ENCODE measurements at regions not wholly inside any gene's neighbourhood (a gene's known extent, or its start where the extent isn't known, plus 50 kb on each side); places are given as distances from the start of the nearest gene placed in this dataset.

DNA sequence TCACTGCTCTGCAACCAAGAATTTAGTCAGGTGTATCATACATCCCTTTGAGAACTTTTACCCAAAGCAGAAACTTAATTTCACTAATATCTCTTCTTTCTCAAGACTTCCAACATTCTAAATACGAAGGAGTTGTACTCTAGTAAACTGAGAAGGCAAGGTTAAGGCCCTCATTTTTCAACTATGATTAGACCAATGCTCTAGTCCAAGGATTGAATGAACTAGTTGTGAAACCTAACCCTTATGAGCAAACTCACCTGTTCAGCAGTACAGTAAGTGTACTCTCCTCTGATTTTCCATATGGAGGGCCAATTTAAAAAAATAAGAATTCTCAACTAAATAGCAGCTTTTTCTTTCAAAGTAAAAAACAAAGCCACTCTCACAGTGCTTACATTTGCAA is 180.0 kb upstream of the C11orf58 start:
- H3K79me2 ChIP-seq (ENCODE audit: insufficient read depth, low read length), result no peaks in the 10 kb centered on the region
- no peak for TF ChIP-seq GATAD1 (CRISPR knock-in tag; IDR thresholded peaks at IDR 0.05)
- no peak for TF ChIP-seq TGIF2 (CRISPR knock-in tag; IDR thresholded peaks at IDR 0.05)
- TF ChIP-seq HOXD1 (CRISPR knock-in tag; IDR thresholded peaks at IDR 0.05), result no peak
- no peak for TF ChIP-seq MAF1 (CRISPR knock-in tag; IDR thresholded peaks at IDR 0.05; ENCODE audit: borderline replicate concordance)
- TF ChIP-seq THAP9 (CRISPR knock-in tag; IDR thresholded peaks at IDR 0.05; ENCODE audit: borderline replicate concordance), result no peak
- TF ChIP-seq ZNF331 (CRISPR knock-in tag; IDR thresholded peaks at IDR 0.05), result no peak
- no peak for TF ChIP-seq PCBP2 (optimal IDR thresholded peaks at IDR 0.05; ENCODE audit: low read depth, low read length, poor library complexity, severe bottlenecking)
- no peak for TF ChIP-seq PHF8 (CRISPR knock-in tag; IDR thresholded peaks at IDR 0.05)
- TF ChIP-seq HOXA5 (CRISPR knock-in tag; IDR thresholded peaks at IDR 0.05), result no peak
- no peak for TF ChIP-seq ETV5 (CRISPR knock-in tag; IDR thresholded peaks at IDR 0.05; ENCODE audit: borderline replicate concordance)
- TF ChIP-seq ZNF703 (CRISPR knock-in tag; IDR thresholded peaks at IDR 0.05; ENCODE audit: borderline replicate concordance), result no peak
- no peak for TF ChIP-seq CBX1 (IDR thresholded peaks at IDR 0.05; ENCODE audit: low read depth)
- ATAC-seq, result no peak
- FAIRE-seq, result no peak
- ChIA-PET POLR2A (no interaction called here), CTCF (ENCODE audit: low intra/inter-chr PET ratio, low total read pairs) (no interaction called here)
- no peaks in the 10 kb centered on the region for H3K27me3 ChIP-seq (ENCODE audit: control insufficient read depth in 1 of 2, insufficient read depth in 2 of 2, low read length in 2 of 2)
- 0% methylated on average over 1 of the region's 1 CpG for WGBS (ENCODE audit: low lambda C conversion rate)
- no peaks in the 10 kb centered on the region for H4K20me1 ChIP-seq (ENCODE audit: insufficient read depth, low read length)
- H3K4me3 ChIP-seq (replicated peaks in 1 of 3; ENCODE audit: insufficient read depth in 1 of 3, low read depth in 2 of 3, low read length in 3 of 3), result no peak overlapping the region
- no TSS peak for BruUV-seq (replicated peaks)
- H3K4me1 ChIP-seq (ENCODE audit: insufficient read depth, low read length), result no peaks in the 10 kb centered on the region
- H3K27ac ChIP-seq (ENCODE audit: extremely low read length, insufficient read depth, low read length), result no peak overlapping the region
- intact Hi-C loops (cut with micrococcal nuclease; ENCODE audit: unreplicated experiment), result no loop called here
- no peak overlapping the region for H3K4me2 ChIP-seq (ENCODE audit: low read depth, low read length)
- H3K9ac ChIP-seq (ENCODE audit: insufficient read depth, low read depth, low read length), result no peak overlapping the region
- DNase-seq (ENCODE audit: low spot score), result no peak
- in situ Hi-C loops (cut with HindIII; ENCODE audit: extremely low pct_ligation_motif_present, low pct_unique_long_range_greater_than_20kb), result no loop called here
- H3K36me3 ChIP-seq (replicated peaks in 1 of 2; ENCODE audit: control insufficient read depth in 1 of 2, insufficient read depth in 2 of 2, low read length in 2 of 2), result no peaks in the 10 kb centered on the region
- no peaks in the 10 kb centered on the region for H3K9me3 ChIP-seq (ENCODE audit: low read length)
- no peak overlapping the region for H2AFZ ChIP-seq (ENCODE audit: low read length)
